ENCODE measurements at regions not wholly inside any gene's neighbourhood (a gene's known extent, or its start where the extent isn't known, plus 50 kb on each side); places are given as distances from the start of the nearest gene placed in this dataset.

GRCh38 chr3:56883828-56884227, 82.1 kb upstream of the ARHGEF3 start:
- Histone ChIP-seq H3K27me3 (no peaks in the 10 kb centered on the region), H3K9me3 (no peaks in the 10 kb centered on the region), H3K4me1 (peaks cover 27% of the 10 kb centered on the region), H3K27ac (no peak overlapping the region), H3K36me3 (no peaks in the 10 kb centered on the region), H3K4me3 (no peak overlapping the region)
- TF ChIP-seq POLR2AphosphoS5 (IDR thresholded peaks at IDR 0.05; ENCODE audit: insufficient read depth in 1 of 2, low read depth in 1 of 2) (no peak), POLR2A (IDR thresholded peaks at IDR 0.05) (no peak), CTCF (IDR thresholded peaks at IDR 0.05) (no peak)
- intact Hi-C loops (cut with DNase I) = no loop called here
- no peak for DNase-seq (ENCODE audit: extremely low spot score in 2 of 2)

GRCh38 chr3:56882896-56883295, 81.1 kb upstream of the ARHGEF3 start:
- no peak overlapping the region for H3K4me3 ChIP-seq
- no peaks in the 10 kb centered on the region for H3K9me3 ChIP-seq
- TF ChIP-seq POLR2AphosphoS5 (IDR thresholded peaks at IDR 0.05; ENCODE audit: insufficient read depth in 1 of 2, low read depth in 1 of 2) (no peak), POLR2A (IDR thresholded peaks at IDR 0.05) (no peak), CTCF (IDR thresholded peaks at IDR 0.05) (no peak)
- no peaks in the 10 kb centered on the region for H3K36me3 ChIP-seq
- peaks cover 19% of the 10 kb centered on the region for H3K4me1 ChIP-seq
- no peak for DNase-seq (ENCODE audit: extremely low spot score in 2 of 2)
- H3K27me3 ChIP-seq = no peaks in the 10 kb centered on the region
- H3K27ac ChIP-seq = no peak overlapping the region
- intact Hi-C loops (cut with DNase I) = no loop called here

- intact Hi-C loops (cut with DNase I) = no loop called here
- no peaks in the 10 kb centered on the region for H3K36me3 ChIP-seq
- no peak overlapping the region for H3K4me3 ChIP-seq
- no peaks in the 10 kb centered on the region for H3K9me3 ChIP-seq
- DNase-seq (ENCODE audit: extremely low spot score in 2 of 2) = no peak
- TF ChIP-seq CTCF (IDR thresholded peaks at IDR 0.05) = no peak
- TF ChIP-seq POLR2AphosphoS5 (IDR thresholded peaks at IDR 0.05; ENCODE audit: insufficient read depth in 1 of 2, low read depth in 1 of 2) = no peak
- no peak for TF ChIP-seq POLR2A (IDR thresholded peaks at IDR 0.05)
- H3K27ac ChIP-seq = no peak overlapping the region
- no peaks in the 10 kb centered on the region for H3K27me3 ChIP-seq
- H3K4me1 ChIP-seq = peaks cover 14% of the 10 kb centered on the region
Measured at GRCh38 chr3:56881841-56882240, 80.1 kb upstream of the ARHGEF3 start.

GRCh38 chr3:56880720-56881575, 79.2 kb upstream of the ARHGEF3 start:
- intact Hi-C loops (cut with DNase I) = no loop called here

More at GRCh38 chr3:56880720-56881575, 79.2 kb upstream of the ARHGEF3 start:
- no peak overlapping the region for H3K27ac ChIP-seq
- H3K4me3 ChIP-seq = no peak overlapping the region
- peaks cover 9% of the 10 kb centered on the region for H3K4me1 ChIP-seq
- H3K9me3 ChIP-seq = no peaks in the 10 kb centered on the region
- no peak for DNase-seq (ENCODE audit: extremely low spot score in 2 of 2)
- H3K36me3 ChIP-seq = no peaks in the 10 kb centered on the region
- no peaks in the 10 kb centered on the region for H3K27me3 ChIP-seq
- TF ChIP-seq POLR2A (IDR thresholded peaks at IDR 0.05) (no peak), POLR2AphosphoS5 (IDR thresholded peaks at IDR 0.05; ENCODE audit: insufficient read depth in 1 of 2, low read depth in 1 of 2) (no peak), CTCF (IDR thresholded peaks at IDR 0.05) (no peak)

Measured in vagina (tissue), 2 donors.